IMR-90 (cell line): ENCODE measurements at regions not wholly inside any gene's neighbourhood (a gene's known extent, or its start where the extent isn't known, plus 50 kb on each side); places are given as distances from the start of the nearest gene placed in this dataset.

Source experiments
- CEBPB ChIP-seq: IDR thresholded peaks from 2 replicates; pipeline ENCODE4 v1.6.1; 2012; ENCODE audit warnings: low read depth, low read length, improper control_type of control experiment
- POLR2A ChIP-seq: IDR thresholded peaks from 2 replicates; pipeline ENCODE4 v1.6.1; 2012; ENCODE audit warnings: mild to moderate bottlenecking, low read depth, low read length
- RAD21 ChIP-seq: IDR thresholded peaks from 2 replicates; pipeline ENCODE4 v1.6.1; 2012; ENCODE audit warnings: low read length, improper control_type of control experiment
- TF ChIP-seq, protein P1 (sequence below): fragments of 150-350 bp; IDR thresholded peaks from 2 replicates; pipeline ENCODE4 v1.6.1; 2016; ENCODE audit warnings: low read depth, mild to moderate bottlenecking, low read length, moderate library complexity, borderline replicate concordance
- TF ChIP-seq, protein P2 (sequence below): fragments of 150-350 bp; IDR thresholded peaks from 2 replicates; pipeline ENCODE4 v1.6.1; 2017; ENCODE audit warnings: mild to moderate bottlenecking, antibody characterized with exemption, low read length, low read depth
- TF ChIP-seq, protein P3 (sequence below): conservative IDR thresholded peaks from 2 replicates; pipeline ENCODE4 v1.5.1; 2012; ENCODE audit warnings: mild to moderate bottlenecking, low read depth, low read length, improper control_type of control experiment

DNA sequence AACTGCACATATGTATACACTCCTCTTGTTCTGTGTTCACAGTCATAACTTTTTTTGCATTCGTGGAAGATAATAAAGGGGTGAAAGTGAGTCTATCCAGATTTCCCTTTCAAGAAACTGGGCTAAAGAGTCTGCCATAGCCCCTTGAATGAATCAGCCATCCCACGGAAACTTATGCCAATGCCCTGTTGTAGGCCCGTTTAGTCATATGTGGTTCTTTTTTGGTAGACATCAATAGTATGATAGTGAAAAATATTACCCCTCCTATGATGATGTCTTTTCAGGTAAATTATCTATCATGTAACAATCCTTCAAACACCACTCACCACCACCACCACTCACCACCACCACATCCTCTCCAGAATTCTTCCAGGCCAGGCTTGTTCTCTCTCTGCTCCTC is 99.9 kb upstream of the MYLIP start:
- no peak for TF ChIP-seq CEBPB
- TF ChIP-seq, protein P1, sequence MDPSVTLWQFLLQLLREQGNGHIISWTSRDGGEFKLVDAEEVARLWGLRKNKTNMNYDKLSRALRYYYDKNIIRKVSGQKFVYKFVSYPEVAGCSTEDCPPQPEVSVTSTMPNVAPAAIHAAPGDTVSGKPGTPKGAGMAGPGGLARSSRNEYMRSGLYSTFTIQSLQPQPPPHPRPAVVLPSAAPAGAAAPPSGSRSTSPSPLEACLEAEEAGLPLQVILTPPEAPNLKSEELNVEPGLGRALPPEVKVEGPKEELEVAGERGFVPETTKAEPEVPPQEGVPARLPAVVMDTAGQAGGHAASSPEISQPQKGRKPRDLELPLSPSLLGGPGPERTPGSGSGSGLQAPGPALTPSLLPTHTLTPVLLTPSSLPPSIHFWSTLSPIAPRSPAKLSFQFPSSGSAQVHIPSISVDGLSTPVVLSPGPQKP, result no peak
- no peak for TF ChIP-seq RAD21
- TF ChIP-seq POLR2A, result no peak
- TF ChIP-seq, protein P2, sequence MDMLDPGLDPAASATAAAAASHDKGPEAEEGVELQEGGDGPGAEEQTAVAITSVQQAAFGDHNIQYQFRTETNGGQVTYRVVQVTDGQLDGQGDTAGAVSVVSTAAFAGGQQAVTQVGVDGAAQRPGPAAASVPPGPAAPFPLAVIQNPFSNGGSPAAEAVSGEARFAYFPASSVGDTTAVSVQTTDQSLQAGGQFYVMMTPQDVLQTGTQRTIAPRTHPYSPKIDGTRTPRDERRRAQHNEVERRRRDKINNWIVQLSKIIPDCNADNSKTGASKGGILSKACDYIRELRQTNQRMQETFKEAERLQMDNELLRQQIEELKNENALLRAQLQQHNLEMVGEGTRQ, result no peak
- TF ChIP-seq, protein P3, sequence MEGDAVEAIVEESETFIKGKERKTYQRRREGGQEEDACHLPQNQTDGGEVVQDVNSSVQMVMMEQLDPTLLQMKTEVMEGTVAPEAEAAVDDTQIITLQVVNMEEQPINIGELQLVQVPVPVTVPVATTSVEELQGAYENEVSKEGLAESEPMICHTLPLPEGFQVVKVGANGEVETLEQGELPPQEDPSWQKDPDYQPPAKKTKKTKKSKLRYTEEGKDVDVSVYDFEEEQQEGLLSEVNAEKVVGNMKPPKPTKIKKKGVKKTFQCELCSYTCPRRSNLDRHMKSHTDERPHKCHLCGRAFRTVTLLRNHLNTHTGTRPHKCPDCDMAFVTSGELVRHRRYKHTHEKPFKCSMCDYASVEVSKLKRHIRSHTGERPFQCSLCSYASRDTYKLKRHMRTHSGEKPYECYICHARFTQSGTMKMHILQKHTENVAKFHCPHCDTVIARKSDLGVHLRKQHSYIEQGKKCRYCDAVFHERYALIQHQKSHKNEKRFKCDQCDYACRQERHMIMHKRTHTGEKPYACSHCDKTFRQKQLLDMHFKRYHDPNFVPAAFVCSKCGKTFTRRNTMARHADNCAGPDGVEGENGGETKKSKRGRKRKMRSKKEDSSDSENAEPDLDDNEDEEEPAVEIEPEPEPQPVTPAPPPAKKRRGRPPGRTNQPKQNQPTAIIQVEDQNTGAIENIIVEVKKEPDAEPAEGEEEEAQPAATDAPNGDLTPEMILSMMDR, result no peak
